Hippocampal formation (tissue), 2 donors: ENCODE measurements at regions not wholly inside any gene's neighbourhood (a gene's known extent, or its start where the extent isn't known, plus 50 kb on each side); places are given as distances from the start of the nearest gene placed in this dataset.
"Not testable (repeated sequence)": the region's sequence is repeated elsewhere in the genome, so short reads cannot be mapped to it uniquely, and the experiment has no call there.

Experiments
- DNase-seq, 2 donors: peaks; one replicate each; lab custom pipeline; 2025; lab: John Stamatoyannopoulos, UW

- no peak for DNase-seq
Measured at GRCh38 chr5:23451156-23451555, 56.3 kb upstream of the PRDM9 start.

GRCh38 chr5:23450187-23450586 lies 57.2 kb upstream of the PRDM9 start:
- no peak for DNase-seq

GRCh38 chr5:23448627-23449026 lies 58.8 kb upstream of the PRDM9 start:
- DNase-seq = no peak

GRCh38 chr5:23446424-23446823 lies 61.0 kb upstream of the PRDM9 start:
- DNase-seq = no peak

GRCh38 chr5:23445573-23445972 lies 61.8 kb upstream of the PRDM9 start:
- DNase-seq = no peak

- no peak for DNase-seq
Measured at GRCh38 chr5:23440703-23441102, 66.7 kb upstream of the PRDM9 start.

- DNase-seq = no peak
Measured at GRCh38 chr5:23437011-23437410, 70.4 kb upstream of the PRDM9 start.

- no peak for DNase-seq
Measured at GRCh38 chr5:23433534-23434315, 73.7 kb upstream of the PRDM9 start.

GRCh38 chr5:23428705-23429104 lies 78.7 kb upstream of the PRDM9 start:
- no peak for DNase-seq

GRCh38 chr5:23420214-23420613 lies 87.2 kb upstream of the PRDM9 start:
- not testable (repeated sequence) for DNase-seq

- no peak for DNase-seq
Measured at GRCh38 chr5:23419115-23419514, 88.3 kb upstream of the PRDM9 start.

GRCh38 chr5:23412515-23412914 lies 94.9 kb upstream of the PRDM9 start:
- DNase-seq = no peak

- no peak for DNase-seq
Measured at GRCh38 chr5:23411994-23412393, 95.4 kb upstream of the PRDM9 start.

GRCh38 chr5:23411200-23411599 lies 96.2 kb upstream of the PRDM9 start:
- no peak for DNase-seq

GRCh38 chr5:23410775-23411174 lies 96.6 kb upstream of the PRDM9 start:
- DNase-seq = not testable (repeated sequence)

GRCh38 chr5:23405316-23406068 lies 101.9 kb upstream of the PRDM9 start:
- DNase-seq = no peak

- DNase-seq = no peak
Measured at GRCh38 chr5:23402585-23402984, 104.8 kb upstream of the PRDM9 start.

GRCh38 chr5:23400951-23401350 lies 106.5 kb upstream of the PRDM9 start:
- no peak for DNase-seq

- no peak for DNase-seq
Measured at GRCh38 chr5:23396346-23396745, 111.1 kb upstream of the PRDM9 start.

GRCh38 chr5:23389291-23390101 lies 117.9 kb upstream of the PRDM9 start:
- DNase-seq = peak in 1 of 2 donors; percentile 56

GRCh38 chr5:23385036-23385435 lies 122.4 kb upstream of the PRDM9 start:
- DNase-seq = no peak

GRCh38 chr5:23372177-23372576 lies 135.2 kb upstream of the PRDM9 start:
- DNase-seq = no peak

- DNase-seq = no peak
Measured at GRCh38 chr5:23368393-23368792, 139.0 kb upstream of the PRDM9 start.
